Stimulated activated memory B cell treated with anti-CD40 and anti-IgM and Interleukin-4, amounts not matched to agents 10 μg/mL and 1 μg/mL and 100 μg/mL, for 72 hours (primary cell): ENCODE measurements at regions not wholly inside any gene's neighbourhood (a gene's known extent, or its start where the extent isn't known, plus 50 kb on each side); places are given as distances from the start of the nearest gene placed in this dataset.
"Not testable (repeated sequence)": the region's sequence is repeated elsewhere in the genome, so short reads cannot be mapped to it uniquely, and the experiment has no call there.

Experiments used
- ATAC-seq: fragments of 150-1000 bp; cut with Tn5 transposase; 2 replicates; pipeline ENCODE4 v1.10.0; 2021
- H3K27ac Mint-ChIP-seq: one replicate; pipeline ENCODE4 v1.8.0; 2022; ENCODE audit warnings: mild to moderate bottlenecking, mixed read lengths
- H3K27me3 Mint-ChIP-seq: one replicate; pipeline ENCODE4 v1.8.0; 2022; ENCODE audit warnings: mixed read lengths
- H3K36me3 Mint-ChIP-seq: one replicate; pipeline ENCODE4 v1.8.0; 2022; ENCODE audit warnings: mixed read lengths
- H3K4me1 Mint-ChIP-seq: one replicate; pipeline ENCODE4 v1.8.0; 2022; ENCODE audit warnings: mixed read lengths
- H3K4me3 Mint-ChIP-seq: one replicate; pipeline ENCODE4 v1.8.0; 2022; ENCODE audit warnings: mild to moderate bottlenecking, moderate library complexity, mixed read lengths
- H3K9me3 Mint-ChIP-seq: one replicate; pipeline ENCODE4 v1.8.0; 2022; ENCODE audit warnings: mixed read lengths

DNA sequence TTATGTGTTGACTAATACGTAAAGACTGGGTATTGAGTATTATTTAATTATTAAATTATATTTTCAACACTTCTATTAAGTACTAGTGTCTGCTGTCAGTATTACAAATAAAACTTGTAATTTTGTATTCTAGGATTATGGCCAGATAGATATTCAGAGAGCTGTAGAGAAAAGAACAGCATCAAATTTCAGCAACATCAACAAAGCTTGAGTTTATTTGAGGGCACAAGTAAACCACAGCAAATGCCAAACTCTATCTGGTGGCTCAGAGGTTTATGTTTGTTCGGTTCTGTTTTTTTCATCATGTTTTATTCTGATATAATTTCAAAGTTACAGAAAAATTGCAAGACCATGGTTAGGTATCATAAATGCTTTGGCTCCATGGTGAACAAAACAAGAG is 1530.5 kb downstream of the PCDH18 start:
- Mint-ChIP-seq H3K4me3 (no peak overlapping the region), H3K36me3 (no peaks in the 10 kb centered on the region), H3K9me3 (peaks cover 5% of the 10 kb centered on the region), H3K27me3 (no peaks in the 10 kb centered on the region), H3K4me1 (no peaks in the 10 kb centered on the region), H3K27ac (no peak overlapping the region)
- no peak for ATAC-seq

GRCh38 chr4:136000246-136000645 is 1532.0 kb downstream of the PCDH18 start:
- Mint-ChIP-seq H3K36me3 (no peaks in the 10 kb centered on the region), H3K4me1 (no peaks in the 10 kb centered on the region), H3K27ac (no peak overlapping the region), H3K27me3 (no peaks in the 10 kb centered on the region), H3K9me3 (peaks cover 7% of the 10 kb centered on the region), H3K4me3 (no peak overlapping the region)
- no peak for ATAC-seq

- H3K4me1 Mint-ChIP-seq, result no peaks in the 10 kb centered on the region
- no peak for ATAC-seq
Measured at GRCh38 chr4:135994360-135994759, 1537.9 kb downstream of the PCDH18 start.

DNA sequence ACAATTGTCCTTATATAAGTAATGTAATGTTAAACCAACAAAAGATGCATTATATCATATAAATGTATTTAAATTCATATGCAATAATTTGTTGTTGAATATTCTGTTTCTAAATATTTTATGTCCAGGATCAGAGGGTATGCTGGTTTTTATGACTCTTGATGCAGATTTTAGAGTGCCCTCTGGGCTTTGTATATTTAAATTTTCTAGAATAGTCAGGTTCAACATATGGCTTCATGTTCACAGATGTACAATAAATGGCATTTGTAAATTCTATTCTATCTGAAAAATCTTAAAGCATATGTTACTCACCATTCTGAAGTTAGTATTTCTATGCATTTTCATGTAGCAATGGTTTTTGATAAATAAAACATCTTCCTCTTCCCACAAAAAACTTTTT is 1555.4 kb downstream of the PCDH18 start:
- Mint-ChIP-seq H3K4me1 (no peaks in the 10 kb centered on the region), H3K36me3 (no peaks in the 10 kb centered on the region), H3K27me3 (no peaks in the 10 kb centered on the region), H3K4me3 (no peak overlapping the region), H3K9me3 (no peaks in the 10 kb centered on the region), H3K27ac (no peak overlapping the region)
- no peak for ATAC-seq

More at GRCh38 chr4:135994360-135994759, 1537.9 kb downstream of the PCDH18 start:
- Mint-ChIP-seq H3K36me3 (no peaks in the 10 kb centered on the region), H3K9me3 (peaks cover 7% of the 10 kb centered on the region), H3K4me3 (no peak overlapping the region), H3K27ac (no peak overlapping the region), H3K27me3 (no peaks in the 10 kb centered on the region)

- H3K27me3 Mint-ChIP-seq, result no peaks in the 10 kb centered on the region
- no peaks in the 10 kb centered on the region for H3K36me3 Mint-ChIP-seq
- no peak overlapping the region for H3K4me3 Mint-ChIP-seq
- no peak for ATAC-seq
- peaks cover 3% of the 10 kb centered on the region for H3K9me3 Mint-ChIP-seq
- no peaks in the 10 kb centered on the region for H3K4me1 Mint-ChIP-seq
- H3K27ac Mint-ChIP-seq, result no peak overlapping the region
Measured at GRCh38 chr4:135966936-135967335, 1565.4 kb downstream of the PCDH18 start.

DNA sequence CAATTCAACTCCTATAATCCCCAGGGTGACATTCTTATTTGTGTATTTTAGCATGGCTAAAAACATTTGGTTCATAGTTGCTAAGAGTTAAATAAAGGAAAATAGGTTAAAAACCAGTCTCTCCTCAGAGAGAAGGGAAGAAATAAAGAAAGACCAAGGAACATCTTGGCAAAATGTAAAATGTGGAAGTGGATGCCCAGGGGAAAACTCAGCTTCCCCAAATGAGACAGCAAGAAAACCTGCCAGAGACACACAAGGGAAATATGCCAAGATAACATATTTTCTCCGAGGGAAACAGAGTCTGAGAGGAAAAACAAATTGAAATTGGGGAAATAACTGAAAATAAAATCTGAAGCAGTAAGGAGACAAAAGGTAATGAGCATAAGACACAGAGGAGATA is 1569.3 kb downstream of the PCDH18 start:
- Mint-ChIP-seq H3K36me3 (no peaks in the 10 kb centered on the region), H3K27me3 (no peaks in the 10 kb centered on the region), H3K4me3 (no peak overlapping the region), H3K9me3 (peaks cover 3% of the 10 kb centered on the region), H3K4me1 (no peaks in the 10 kb centered on the region), H3K27ac (no peak overlapping the region)
- no peak for ATAC-seq

GRCh38 chr4:135949931-135950330 is 1582.4 kb downstream of the PCDH18 start:
- no peak for ATAC-seq
- H3K27me3 Mint-ChIP-seq, result no peaks in the 10 kb centered on the region
- H3K4me1 Mint-ChIP-seq, result no peaks in the 10 kb centered on the region
- no peak overlapping the region for H3K4me3 Mint-ChIP-seq
- H3K36me3 Mint-ChIP-seq, result no peaks in the 10 kb centered on the region
- H3K27ac Mint-ChIP-seq, result no peak overlapping the region
- H3K9me3 Mint-ChIP-seq, result no peaks in the 10 kb centered on the region

DNA sequence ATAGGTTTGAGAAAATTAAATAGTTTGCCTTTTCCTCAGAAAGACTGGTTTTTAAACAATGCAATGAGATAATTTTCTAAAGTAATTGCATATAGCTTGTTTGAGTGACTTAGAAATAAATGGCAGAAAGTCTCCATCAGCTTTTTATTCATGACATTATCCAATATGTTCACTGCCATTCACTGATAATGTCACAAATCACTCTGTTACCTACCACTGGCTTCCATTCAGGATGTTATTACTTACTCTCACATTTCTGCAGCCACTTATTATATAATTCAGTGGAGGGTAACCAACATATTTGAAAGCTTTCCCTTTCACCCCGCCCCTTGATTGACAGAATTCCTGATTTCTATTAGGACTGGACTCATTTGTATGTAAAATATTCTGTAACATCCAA is 1583.5 kb downstream of the PCDH18 start:
- H3K4me3 Mint-ChIP-seq, result no peak overlapping the region
- no peak for ATAC-seq
- no peaks in the 10 kb centered on the region for H3K27me3 Mint-ChIP-seq
- H3K4me1 Mint-ChIP-seq, result no peaks in the 10 kb centered on the region
- no peak overlapping the region for H3K27ac Mint-ChIP-seq
- H3K36me3 Mint-ChIP-seq, result no peaks in the 10 kb centered on the region
- H3K9me3 Mint-ChIP-seq, result no peaks in the 10 kb centered on the region

DNA sequence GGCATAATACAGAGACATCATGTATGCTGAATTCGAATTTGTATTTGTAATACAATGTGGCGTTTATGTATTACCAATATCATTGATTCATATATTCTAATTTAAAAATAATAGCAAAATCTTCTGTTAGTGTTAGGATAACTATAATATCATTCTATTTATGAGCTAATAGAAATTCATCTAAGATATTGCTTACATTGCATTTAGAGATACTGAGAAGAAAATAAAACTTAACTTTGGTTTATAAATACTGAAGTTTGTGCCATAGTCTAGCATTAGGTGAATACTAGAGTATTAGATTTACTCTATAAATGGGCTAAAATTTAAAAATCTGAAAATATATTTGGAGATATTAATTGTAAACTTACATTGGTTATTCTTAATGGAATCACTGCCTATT is 1590.6 kb downstream of the PCDH18 start:
- no peaks in the 10 kb centered on the region for H3K27me3 Mint-ChIP-seq
- ATAC-seq, result no peak
- no peaks in the 10 kb centered on the region for H3K36me3 Mint-ChIP-seq
- no peaks in the 10 kb centered on the region for H3K4me1 Mint-ChIP-seq
- H3K27ac Mint-ChIP-seq, result no peak overlapping the region
- no peaks in the 10 kb centered on the region for H3K9me3 Mint-ChIP-seq
- no peak overlapping the region for H3K4me3 Mint-ChIP-seq

DNA sequence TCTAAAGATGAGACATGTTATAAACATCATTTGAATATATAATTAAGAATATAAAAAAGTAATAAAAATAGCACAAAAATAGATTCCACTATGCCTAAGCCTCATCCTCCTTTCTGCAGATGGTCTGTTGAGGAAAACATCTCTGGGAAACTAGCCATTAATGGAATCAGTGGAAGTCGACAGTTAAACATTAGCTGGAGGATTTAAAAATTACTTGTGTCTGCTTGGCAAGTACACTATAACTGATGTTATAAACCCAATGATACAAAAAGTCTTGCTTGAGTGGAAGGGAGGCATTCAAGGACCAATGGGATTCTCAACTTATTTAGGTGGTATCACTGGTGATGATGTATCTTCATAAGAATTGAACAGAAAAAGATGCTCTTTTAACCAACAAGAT is 1598.3 kb downstream of the PCDH18 start:
- Mint-ChIP-seq H3K27ac (no peak overlapping the region), H3K27me3 (no peaks in the 10 kb centered on the region), H3K36me3 (no peaks in the 10 kb centered on the region), H3K4me1 (no peaks in the 10 kb centered on the region), H3K4me3 (no peak overlapping the region), H3K9me3 (peaks cover 7% of the 10 kb centered on the region)
- ATAC-seq, result no peak

DNA sequence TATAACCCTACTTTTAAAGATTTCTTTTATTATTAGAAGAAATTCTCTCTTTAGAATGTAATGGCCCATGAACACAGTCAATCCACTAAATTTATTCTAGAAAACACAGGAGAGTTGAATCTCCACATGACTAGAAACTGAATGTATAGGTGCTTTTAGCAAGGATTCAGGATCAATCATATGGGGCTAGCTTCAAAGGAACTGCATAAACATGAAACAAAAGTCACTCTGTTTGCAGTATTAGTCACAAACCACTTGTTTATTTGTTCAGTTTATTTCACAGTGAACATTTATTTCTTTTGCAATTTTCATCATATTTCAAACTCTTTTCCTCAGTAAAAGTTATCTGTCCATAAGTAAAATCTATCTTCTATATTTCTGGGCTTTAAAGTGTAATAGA is 1604.6 kb downstream of the PCDH18 start:
- Mint-ChIP-seq H3K4me1 (no peaks in the 10 kb centered on the region), H3K27me3 (no peaks in the 10 kb centered on the region), H3K4me3 (no peak overlapping the region), H3K9me3 (peaks cover 12% of the 10 kb centered on the region), H3K27ac (no peak overlapping the region), H3K36me3 (no peaks in the 10 kb centered on the region)
- no peak for ATAC-seq

- H3K27ac Mint-ChIP-seq, result no peak overlapping the region
- no peaks in the 10 kb centered on the region for H3K27me3 Mint-ChIP-seq
- no peaks in the 10 kb centered on the region for H3K36me3 Mint-ChIP-seq
- no peak for ATAC-seq
- H3K9me3 Mint-ChIP-seq, result peaks cover 6% of the 10 kb centered on the region
- H3K4me1 Mint-ChIP-seq, result no peaks in the 10 kb centered on the region
- no peak overlapping the region for H3K4me3 Mint-ChIP-seq
Measured at GRCh38 chr4:135921081-135921480, 1611.2 kb downstream of the PCDH18 start.

GRCh38 chr4:135917011-135917410 is 1615.3 kb downstream of the PCDH18 start:
- no peak overlapping the region for H3K27ac Mint-ChIP-seq
- H3K4me1 Mint-ChIP-seq, result no peaks in the 10 kb centered on the region
- no peak overlapping the region for H3K4me3 Mint-ChIP-seq
- no peaks in the 10 kb centered on the region for H3K36me3 Mint-ChIP-seq
- no peaks in the 10 kb centered on the region for H3K9me3 Mint-ChIP-seq
- no peak for ATAC-seq
- H3K27me3 Mint-ChIP-seq, result no peaks in the 10 kb centered on the region

GRCh38 chr4:135900956-135901355 is 1631.3 kb downstream of the PCDH18 start:
- Mint-ChIP-seq H3K4me3 (no peak overlapping the region), H3K4me1 (no peaks in the 10 kb centered on the region), H3K9me3 (peaks cover 13% of the 10 kb centered on the region), H3K27ac (no peak overlapping the region), H3K36me3 (no peaks in the 10 kb centered on the region), H3K27me3 (no peaks in the 10 kb centered on the region)
- ATAC-seq, result no peak

GRCh38 chr4:135864304-135864703 is 1662.7 kb upstream of the PABPC4L start:
- not testable (repeated sequence) for H3K4me3 Mint-ChIP-seq, H3K36me3 Mint-ChIP-seq, H3K9me3 Mint-ChIP-seq, H3K4me1 Mint-ChIP-seq, H3K27ac Mint-ChIP-seq, ATAC-seq, H3K27me3 Mint-ChIP-seq

GRCh38 chr4:135840781-135841180 is 1639.2 kb upstream of the PABPC4L start:
- Mint-ChIP-seq H3K27ac (no peak overlapping the region), H3K36me3 (no peaks in the 10 kb centered on the region), H3K4me1 (no peaks in the 10 kb centered on the region), H3K4me3 (no peak overlapping the region), H3K27me3 (no peaks in the 10 kb centered on the region), H3K9me3 (no peaks in the 10 kb centered on the region)
- ATAC-seq, result no peak

DNA sequence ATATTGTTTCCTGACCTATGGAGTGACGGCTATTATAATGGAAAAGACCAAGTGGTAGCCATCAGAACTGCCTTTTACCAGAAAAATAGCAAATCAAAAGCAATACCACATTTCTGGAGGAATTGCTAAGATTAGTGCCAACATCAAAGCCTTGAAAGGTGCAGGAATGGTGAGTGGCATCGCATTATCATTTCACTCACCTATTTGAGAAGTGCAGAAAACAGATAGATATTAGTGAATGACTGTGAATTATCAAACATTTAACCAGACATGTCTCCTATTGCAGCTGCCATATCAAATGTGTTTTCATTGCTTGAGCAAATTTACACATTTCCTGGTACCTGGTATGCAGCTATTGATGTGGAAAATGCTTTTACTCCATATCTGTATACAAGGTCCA is 1638.1 kb upstream of the PABPC4L start:
- Mint-ChIP-seq H3K9me3 (no peaks in the 10 kb centered on the region), H3K27ac (no peak overlapping the region), H3K36me3 (no peaks in the 10 kb centered on the region), H3K27me3 (no peaks in the 10 kb centered on the region), H3K4me1 (no peaks in the 10 kb centered on the region), H3K4me3 (no peak overlapping the region)
- ATAC-seq, result no peak
